AG04450 (cell line): ENCODE measurements at regions not wholly inside any gene's neighbourhood (a gene's known extent, or its start where the extent isn't known, plus 50 kb on each side); places are given as distances from the start of the nearest gene placed in this dataset.
"Not testable (repeated sequence)": the region's sequence is repeated elsewhere in the genome, so short reads cannot be mapped to it uniquely, and the experiment has no call there.

Source experiments
- CTCF ChIA-PET: fragments of 300-600, 350-600 bp; formaldehyde crosslinking; extraction: SDS; loops from one replicate; lab custom pipeline; 2022; ENCODE audit warnings: antibody characterized with exemption, inconsistent platforms; lab: Charles Lee
- POLR2A ChIA-PET: fragments of 350-600 bp; formaldehyde crosslinking; extraction: SDS; loops from one replicate; lab custom pipeline; 2021; ENCODE audit warnings: antibody characterized with exemption, inconsistent platforms; lab: Yijun Ruan, JAX
- DNase-seq: peaks from one replicate; pipeline ENCODE4 v3.0.0-alpha.2; 2011; ENCODE audit warnings: low read depth, low spot score
- H3K27ac ChIP-seq: one replicate; pipeline ENCODE4 v1.5.1; 2012; ENCODE audit warnings: low read depth, low read length, control low read depth
- H3K27me3 ChIP-seq: one replicate; pipeline ENCODE4 v1.6.0; 2012; ENCODE audit warnings: low read length; ENCODE audit not compliant: control insufficient read depth, insufficient read depth
- H3K4me3 ChIP-seq: 2 replicates; pipeline ENCODE4 v1.5.1; 2011; ENCODE audit warnings: mild to moderate bottlenecking, low read depth, low read length, control low read depth
- H3K9me3 ChIP-seq: 2 replicates; pipeline ENCODE4 v1.5.1; 2012; ENCODE audit warnings: low read length; ENCODE audit not compliant: control insufficient read depth, insufficient read depth
- TF ChIP-seq, protein P1 (sequence below): IDR thresholded peaks from 2 replicates; pipeline ENCODE4 v1.5.1; 2011; ENCODE audit warnings: low read depth, low read length, control low read depth, inconsistent platforms

DNA sequence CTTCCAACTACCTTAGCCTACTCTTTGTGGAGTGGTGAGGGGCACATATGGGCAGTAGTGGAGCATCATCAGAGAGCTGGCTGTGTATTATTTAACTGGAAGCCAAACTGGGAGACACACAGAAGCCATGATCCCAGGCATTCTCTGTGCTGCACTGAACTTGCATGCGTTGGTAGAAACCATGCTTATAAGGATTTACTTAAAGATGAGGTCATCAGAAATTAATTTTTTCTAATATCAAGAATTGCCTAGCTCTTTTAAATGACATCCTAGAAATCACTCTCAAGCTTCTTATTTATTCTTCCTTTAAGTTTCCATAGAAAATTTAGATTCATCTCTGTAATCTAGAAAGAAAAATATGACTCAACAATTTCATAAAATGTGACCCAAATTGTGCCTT, 136.2 kb downstream of the KCNK1 start:
- no peak overlapping the region for H3K27ac ChIP-seq
- TF ChIP-seq, protein P1, sequence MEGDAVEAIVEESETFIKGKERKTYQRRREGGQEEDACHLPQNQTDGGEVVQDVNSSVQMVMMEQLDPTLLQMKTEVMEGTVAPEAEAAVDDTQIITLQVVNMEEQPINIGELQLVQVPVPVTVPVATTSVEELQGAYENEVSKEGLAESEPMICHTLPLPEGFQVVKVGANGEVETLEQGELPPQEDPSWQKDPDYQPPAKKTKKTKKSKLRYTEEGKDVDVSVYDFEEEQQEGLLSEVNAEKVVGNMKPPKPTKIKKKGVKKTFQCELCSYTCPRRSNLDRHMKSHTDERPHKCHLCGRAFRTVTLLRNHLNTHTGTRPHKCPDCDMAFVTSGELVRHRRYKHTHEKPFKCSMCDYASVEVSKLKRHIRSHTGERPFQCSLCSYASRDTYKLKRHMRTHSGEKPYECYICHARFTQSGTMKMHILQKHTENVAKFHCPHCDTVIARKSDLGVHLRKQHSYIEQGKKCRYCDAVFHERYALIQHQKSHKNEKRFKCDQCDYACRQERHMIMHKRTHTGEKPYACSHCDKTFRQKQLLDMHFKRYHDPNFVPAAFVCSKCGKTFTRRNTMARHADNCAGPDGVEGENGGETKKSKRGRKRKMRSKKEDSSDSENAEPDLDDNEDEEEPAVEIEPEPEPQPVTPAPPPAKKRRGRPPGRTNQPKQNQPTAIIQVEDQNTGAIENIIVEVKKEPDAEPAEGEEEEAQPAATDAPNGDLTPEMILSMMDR = no peak
- H3K27me3 ChIP-seq = no peaks in the 10 kb centered on the region
- H3K9me3 ChIP-seq = peaks cover 14% of the 10 kb centered on the region
- H3K4me3 ChIP-seq = no peak overlapping the region
- POLR2A ChIA-PET = no interaction called here
- CTCF ChIA-PET = no interaction called here
- no peak for DNase-seq

DNA sequence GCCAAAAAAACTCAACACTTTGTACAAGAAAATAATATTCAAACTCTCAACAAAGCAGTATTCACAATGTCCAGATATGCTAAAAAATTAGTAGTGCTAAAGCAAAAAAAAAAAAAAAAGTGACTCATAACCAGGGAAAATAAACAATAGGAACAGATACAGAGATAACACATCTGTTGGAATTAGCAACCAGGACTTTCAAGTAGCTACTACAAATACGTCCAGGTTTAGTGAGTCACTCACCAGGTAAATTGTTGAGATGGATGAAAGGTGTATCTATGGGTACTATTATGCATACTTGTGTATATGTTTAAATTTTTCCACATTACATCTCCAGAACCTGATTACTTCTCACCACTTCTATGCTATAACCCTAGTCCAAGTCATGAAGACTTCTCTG, 144.8 kb upstream of the SLC35F3 start:
- CTCF ChIA-PET = no interaction called here
- TF ChIP-seq, protein P1 = no peak
- DNase-seq = no peak
- H3K27ac ChIP-seq = no peak overlapping the region
- peaks cover 11% of the 10 kb centered on the region; the same call in 1 of the 2 replicates for H3K9me3 ChIP-seq
- POLR2A ChIA-PET = no interaction called here
- no peaks in the 10 kb centered on the region for H3K27me3 ChIP-seq
- no peak overlapping the region for H3K4me3 ChIP-seq

DNA sequence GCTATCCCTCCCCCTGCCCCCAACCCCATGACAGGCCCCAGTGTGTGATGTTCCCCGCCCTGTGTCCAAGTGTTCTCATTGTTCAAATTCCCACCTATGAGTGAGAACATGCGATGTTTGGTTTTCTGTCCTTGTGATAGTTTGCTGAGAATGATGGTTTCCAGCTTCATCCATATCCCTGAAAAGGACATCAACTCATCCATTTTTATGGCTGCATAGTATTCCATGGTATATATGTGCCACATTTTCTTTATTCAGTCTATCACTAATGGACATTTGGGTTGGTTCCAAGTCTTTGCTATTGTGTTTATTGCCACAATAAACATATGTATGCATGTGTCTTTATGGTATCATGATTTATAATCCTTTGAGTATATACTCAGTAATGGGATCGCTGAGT, 140.2 kb upstream of the SLC35F3 start:
- H3K4me3 ChIP-seq, H3K27me3 ChIP-seq, POLR2A ChIA-PET, H3K9me3 ChIP-seq, CTCF ChIA-PET, H3K27ac ChIP-seq, DNase-seq: not testable (repeated sequence)

DNA sequence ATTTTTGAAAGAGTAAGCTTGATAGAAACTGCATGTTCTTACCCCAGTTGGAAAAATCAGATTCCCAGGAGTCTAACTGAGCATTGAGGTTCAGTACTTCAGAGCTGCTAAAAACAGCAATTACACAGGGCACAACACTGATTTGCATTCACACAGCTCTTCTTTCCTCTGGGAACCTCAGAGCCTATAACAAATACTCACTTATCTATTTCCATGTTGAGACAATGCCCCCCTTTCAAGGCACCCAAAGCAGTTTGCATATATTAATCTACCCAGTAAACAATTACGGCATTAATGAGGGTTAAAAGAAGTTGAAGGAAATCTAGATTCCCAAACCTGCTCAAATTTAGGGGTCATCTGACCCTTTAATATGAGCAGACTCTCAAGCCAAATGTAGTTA, 126.9 kb upstream of the SLC35F3 start:
- Histone ChIP-seq H3K4me3 (no peak overlapping the region), H3K9me3 (peaks cover 4% of the 10 kb centered on the region; the same call in 1 of the 2 replicates), H3K27ac (no peak overlapping the region), H3K27me3 (no peaks in the 10 kb centered on the region)
- DNase-seq = no peak
- TF ChIP-seq, protein P1 = no peak
- CTCF ChIA-PET = no interaction called here
- POLR2A ChIA-PET = no interaction called here

DNA sequence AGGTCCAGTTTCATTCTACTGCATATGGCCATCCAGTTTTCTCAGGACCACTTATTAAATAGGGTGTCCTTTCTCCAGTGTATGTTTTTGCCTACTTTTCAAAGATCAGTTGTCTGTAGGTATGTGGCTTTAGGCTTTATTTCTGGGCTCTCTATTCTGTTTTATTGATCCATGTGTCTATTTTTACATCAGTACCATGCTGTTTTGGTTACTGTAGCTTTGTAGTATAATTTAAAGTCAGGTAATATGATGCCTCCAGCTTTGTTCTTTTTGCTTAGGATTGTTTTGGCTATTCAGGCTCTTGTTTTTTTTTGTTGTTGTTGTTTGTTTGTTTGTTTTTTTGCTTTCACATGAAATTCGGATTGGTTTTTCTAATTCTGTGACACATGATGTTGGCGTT, 124.4 kb upstream of the SLC35F3 start:
- CTCF ChIA-PET = no interaction called here
- Histone ChIP-seq H3K9me3 (peaks cover 4% of the 10 kb centered on the region; the same call in 1 of the 2 replicates), H3K4me3 (no peak overlapping the region), H3K27me3 (no peaks in the 10 kb centered on the region), H3K27ac (no peak overlapping the region)
- TF ChIP-seq, protein P1 = no peak
- POLR2A ChIA-PET = no interaction called here
- no peak for DNase-seq
